HG03139 (cell line): ENCODE measurements at regions not wholly inside any gene's neighbourhood (a gene's known extent, or its start where the extent isn't known, plus 50 kb on each side); places are given as distances from the start of the nearest gene placed in this dataset.
"Not testable (repeated sequence)": the region's sequence is repeated elsewhere in the genome, so short reads cannot be mapped to it uniquely, and the experiment has no call there.

ENCODE experiments used
- ATAC-seq: cut with Tn5 transposase; IDR thresholded peaks from one replicate; pipeline ENCODE4 v1.9.1; 2021; ENCODE audit not compliant: unreplicated experiment

GRCh38 chr5:81830596-81830995 is 79.7 kb upstream of the SSBP2 start:
- ATAC-seq, result no peak

GRCh38 chr5:81829242-81829641 is 78.3 kb upstream of the SSBP2 start:
- ATAC-seq, result no peak

- ATAC-seq, result no peak
Observed at GRCh38 chr5:81827500-81827899, 76.6 kb upstream of the SSBP2 start.

GRCh38 chr5:81826128-81826527 is 75.2 kb upstream of the SSBP2 start:
- ATAC-seq, result no peak

- no peak for ATAC-seq
Observed at GRCh38 chr5:81825237-81825636, 74.3 kb upstream of the SSBP2 start.

GRCh38 chr5:81823736-81824135 is 72.8 kb upstream of the SSBP2 start:
- not testable (repeated sequence) for ATAC-seq

- ATAC-seq, result no peak
Observed at GRCh38 chr5:81820863-81821262, 70.0 kb upstream of the SSBP2 start.

- no peak for ATAC-seq
Observed at GRCh38 chr5:81820318-81820636, 69.4 kb upstream of the SSBP2 start.

- no peak for ATAC-seq
Observed at GRCh38 chr5:81819556-81820317, 68.8 kb upstream of the SSBP2 start.

GRCh38 chr5:81817980-81818379 is 67.1 kb upstream of the SSBP2 start:
- no peak for ATAC-seq

GRCh38 chr5:81817086-81817485 is 66.2 kb upstream of the SSBP2 start:
- ATAC-seq, result no peak

- no peak for ATAC-seq
Observed at GRCh38 chr5:81815321-81815720, 64.4 kb upstream of the SSBP2 start.

- ATAC-seq, result no peak
Observed at GRCh38 chr5:81808106-81808505, 57.2 kb upstream of the SSBP2 start.

- ATAC-seq, result no peak
Observed at GRCh38 chr5:81805086-81805485, 54.2 kb upstream of the SSBP2 start.

GRCh38 chr5:81803812-81804211 is 52.9 kb upstream of the SSBP2 start:
- ATAC-seq, result no peak

GRCh38 chr5:81802625-81803024 is 51.7 kb upstream of the SSBP2 start:
- no peak for ATAC-seq

GRCh38 chr5:81802020-81802419 is 51.1 kb upstream of the SSBP2 start:
- ATAC-seq, result no peak

GRCh38 chr5:81800797-81801196 is 49.9 kb upstream of the SSBP2 start:
- ATAC-seq, result no peak
